ENCODE measurements at regions not wholly inside any gene's neighbourhood (a gene's known extent, or its start where the extent isn't known, plus 50 kb on each side); places are given as distances from the start of the nearest gene placed in this dataset.

DNA sequence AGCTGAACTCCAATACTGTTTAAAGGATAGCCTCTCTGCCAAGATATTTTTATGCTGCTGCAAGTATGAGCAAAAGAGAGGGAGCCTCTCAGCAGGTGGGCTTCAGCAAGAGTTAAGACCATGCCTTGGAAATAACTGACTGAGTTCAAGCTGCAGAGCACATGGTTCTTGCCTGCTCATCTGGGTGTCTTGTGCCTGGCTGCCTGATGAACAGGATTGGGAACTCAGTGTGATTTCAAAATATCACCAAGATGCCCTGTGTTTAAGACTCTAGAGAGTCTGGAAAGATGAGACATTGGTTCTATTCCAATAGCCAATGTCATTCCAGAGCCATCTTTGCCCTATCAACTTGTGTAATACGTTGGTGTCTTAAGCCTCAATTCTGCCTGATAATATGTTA lies 147.5 kb upstream of the VEPH1 start:
- no peaks in the 10 kb centered on the region for H3K36me3 ChIP-seq (ENCODE audit: control insufficient read depth, insufficient read depth, low read length)
- DNase-seq (ENCODE audit: low read depth): no peak
- no peak for TF ChIP-seq CTCF (IDR thresholded peaks at IDR 0.05; ENCODE audit: insufficient read depth, low read length, poor library complexity, severe bottlenecking)
- H3K27me3 ChIP-seq (ENCODE audit: control insufficient read depth, insufficient read depth, low read length): no peaks in the 10 kb centered on the region
- no peak overlapping the region for H3K4me3 ChIP-seq (ENCODE audit: low read depth, low read length)

GRCh38 chr3:157650172-157650571 lies 147.0 kb upstream of the VEPH1 start:
- no peak for TF ChIP-seq CTCF (IDR thresholded peaks at IDR 0.05; ENCODE audit: insufficient read depth, low read length, poor library complexity, severe bottlenecking)
- DNase-seq (ENCODE audit: low read depth): no peak
- no peak overlapping the region for H3K4me3 ChIP-seq (ENCODE audit: low read depth, low read length)
- no peaks in the 10 kb centered on the region for H3K36me3 ChIP-seq (ENCODE audit: control insufficient read depth, insufficient read depth, low read length)
- H3K27me3 ChIP-seq (ENCODE audit: control insufficient read depth, insufficient read depth, low read length): no peaks in the 10 kb centered on the region

DNA sequence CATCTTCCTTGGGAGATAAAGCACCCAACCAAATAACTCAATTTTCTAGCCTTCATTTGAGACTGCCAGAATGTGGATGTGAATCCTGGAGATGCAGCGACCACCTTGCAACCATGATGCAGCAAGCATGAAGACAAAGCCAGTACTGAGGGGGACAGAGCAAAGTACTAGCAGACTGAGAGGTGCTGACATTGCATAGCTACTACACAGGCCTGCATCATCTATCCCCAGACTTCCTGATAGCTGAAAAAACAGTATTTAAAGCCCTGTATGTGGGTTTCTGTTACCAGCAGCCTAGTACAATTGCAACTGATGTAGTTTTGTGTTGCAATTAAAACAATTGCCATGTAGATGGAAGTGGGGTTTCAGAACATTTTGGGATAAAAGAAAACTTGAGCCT lies 146.3 kb upstream of the VEPH1 start:
- Histone ChIP-seq H3K4me3 (ENCODE audit: low read depth, low read length) (no peak overlapping the region), H3K36me3 (ENCODE audit: control insufficient read depth, insufficient read depth, low read length) (no peaks in the 10 kb centered on the region), H3K27me3 (ENCODE audit: control insufficient read depth, insufficient read depth, low read length) (no peaks in the 10 kb centered on the region)
- no peak for TF ChIP-seq CTCF (IDR thresholded peaks at IDR 0.05; ENCODE audit: insufficient read depth, low read length, poor library complexity, severe bottlenecking)
- DNase-seq (ENCODE audit: low read depth): no peak

DNA sequence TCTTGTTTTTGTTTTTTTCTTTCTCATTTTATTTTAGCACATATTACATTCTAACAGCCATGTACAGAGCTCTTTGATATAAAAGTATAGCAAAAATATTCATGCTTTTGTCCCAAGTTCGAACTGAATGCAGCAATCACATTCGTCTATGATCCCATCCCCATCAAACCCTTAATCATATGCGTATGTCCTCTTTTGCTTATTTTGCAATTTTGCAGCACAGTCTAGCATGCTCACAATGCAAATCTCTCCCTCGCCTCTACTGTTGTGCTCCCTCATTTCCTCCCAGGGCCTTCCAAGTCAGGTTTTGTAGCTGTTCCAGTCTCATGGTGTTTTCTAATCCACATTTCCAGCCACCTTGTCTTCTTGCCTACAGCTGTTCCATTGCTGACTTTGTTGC lies 144.6 kb upstream of the VEPH1 start:
- Histone ChIP-seq H3K36me3 (ENCODE audit: control insufficient read depth, insufficient read depth, low read length) (no peaks in the 10 kb centered on the region), H3K4me3 (ENCODE audit: low read depth, low read length) (no peak overlapping the region)
- no peak for TF ChIP-seq CTCF (IDR thresholded peaks at IDR 0.05; ENCODE audit: insufficient read depth, low read length, poor library complexity, severe bottlenecking)

DNA sequence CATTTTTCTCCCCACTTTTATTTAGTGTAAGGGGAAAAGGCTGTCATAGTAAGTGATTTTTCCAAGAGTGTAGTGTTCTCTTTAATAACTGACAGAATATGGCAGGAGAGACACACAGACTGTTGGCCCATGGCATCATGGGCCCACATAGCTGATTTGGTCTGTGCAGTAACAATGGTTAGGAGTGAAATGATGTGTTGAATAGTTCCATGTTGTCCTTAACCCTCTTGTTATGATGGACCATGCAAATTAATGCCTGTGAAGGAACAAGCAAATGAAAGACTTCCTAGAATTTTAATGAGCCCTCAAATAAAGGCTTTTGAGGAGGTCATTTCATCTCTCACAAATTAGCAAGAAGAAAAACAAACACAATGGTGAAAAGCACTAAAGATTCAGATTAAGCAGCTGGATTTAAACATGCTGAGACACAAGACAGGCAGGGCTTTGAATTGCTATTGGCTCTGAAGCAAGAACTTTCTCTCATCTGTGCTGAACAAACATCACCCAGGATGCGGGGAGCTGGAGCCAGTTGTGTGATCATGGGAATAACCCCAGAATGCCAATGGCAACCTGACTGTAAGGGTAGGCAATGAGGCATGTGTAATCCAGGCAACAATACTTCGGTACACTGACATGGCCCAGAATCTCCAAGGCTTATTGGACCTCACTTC lies 136.7 kb upstream of the VEPH1 start:
- Histone ChIP-seq H3K36me3 (ENCODE audit: control insufficient read depth, insufficient read depth, low read length) (no peaks in the 10 kb centered on the region), H3K4me3 (ENCODE audit: low read depth, low read length) (no peak overlapping the region)

More for the DNA sequence above, 144.6 kb upstream of the VEPH1 start:
- DNase-seq (ENCODE audit: low read depth): no peak
- H3K27me3 ChIP-seq (ENCODE audit: control insufficient read depth, insufficient read depth, low read length): no peaks in the 10 kb centered on the region

More for the DNA sequence above, 136.7 kb upstream of the VEPH1 start:
- H3K27me3 ChIP-seq (ENCODE audit: control insufficient read depth, insufficient read depth, low read length): no peaks in the 10 kb centered on the region
- DNase-seq (ENCODE audit: low read depth): no peak
- no peak for TF ChIP-seq CTCF (IDR thresholded peaks at IDR 0.05; ENCODE audit: insufficient read depth, low read length, poor library complexity, severe bottlenecking)
